GM12878 (cell line): ENCODE measurements at regions not wholly inside any gene's neighbourhood (a gene's known extent, or its start where the extent isn't known, plus 50 kb on each side); places are given as distances from the start of the nearest gene placed in this dataset.

Experiments used
- ATAC-seq: fragments of 200-7000 bp; cut with Tn5 transposase; 3 replicates; pipeline ENCODE4 v1.9.1; 2020; ENCODE audit warnings: mild to moderate bottlenecking, moderate library complexity
- BruUV-seq: library from RNA; stranded (reverse); fragments of 400-500 nt; replicated peaks from 2 replicates; lab custom pipeline; 2021; lab: Mats Ljungman, UMichigan
- CTCF ChIA-PET: fragments of 300-600 bp; sonication (Branson Sonifier 250); formaldehyde crosslinking; extraction: SDS; loops from one replicate; lab custom pipeline; 2021; ENCODE audit warnings: inconsistent platforms; lab: Yijun Ruan, JAX
- POLR2A ChIA-PET: fragments of 350-600 bp; formaldehyde crosslinking; extraction: SDS; loops from one replicate; lab custom pipeline; 2021; ENCODE audit warnings: inconsistent platforms; lab: Charles Lee
- RAD21 ChIA-PET: fragments of 300-600 bp; sonication (Branson Sonifier 250); formaldehyde crosslinking; loops from one replicate; lab custom pipeline; 2023; ENCODE audit warnings: antibody characterized with exemption; ENCODE audit not compliant: unreplicated experiment; lab: Charles Lee
- SMC1A ChIA-PET: fragments of 300-600 bp; sonication (Branson Sonifier 250); formaldehyde crosslinking; loops from one replicate; lab custom pipeline; 2023; ENCODE audit not compliant: unreplicated experiment, uncharacterized antibody; lab: Charles Lee
- DNase-seq: peaks from one replicate; pipeline ENCODE4 v3.0.0-alpha.2; 2011; ENCODE audit warnings: low read depth, low spot score
- FAIRE-seq: peaks from 3 replicates; lab custom pipeline; 2011; peaks lifted over from hg19 to GRCh38; lab: Jason Lieb, UNC
- H2AFZ ChIP-seq: 2 replicates; pipeline ENCODE4 v1.6.0; 2011; ENCODE audit warnings: low read depth, low read length, control low read depth; ENCODE audit not compliant: control insufficient read depth
- H3K27ac ChIP-seq: 2 replicates; pipeline ENCODE4 v1.5.1; 2011; ENCODE audit warnings: control low read depth; ENCODE audit not compliant: control insufficient read depth, insufficient read depth
- H3K27me3 ChIP-seq, 2 experiments: replicated peaks in 1 of 2; 2 replicates each; pipeline versions ENCODE4 v1.6.0 to v1.6.1; 2011; ENCODE audit warnings: low read length in 1 of 2; ENCODE audit not compliant: control insufficient read depth in 2 of 2, insufficient read depth in 2 of 2
- H3K36me3 ChIP-seq, 2 experiments: 2 replicates each; pipeline ENCODE4 v1.5.1; 2011; ENCODE audit warnings: low read length in 1 of 2; ENCODE audit not compliant: control insufficient read depth in 2 of 2, insufficient read depth in 2 of 2
- H3K4me1 ChIP-seq: 2 replicates; pipeline ENCODE4 v1.6.1; 2011; ENCODE audit warnings: mild to moderate bottlenecking, low read length, moderate library complexity, mixed read lengths; ENCODE audit not compliant: control insufficient read depth, insufficient read depth
- H3K4me2 ChIP-seq: 2 replicates; pipeline ENCODE4 v1.6.0; 2011; ENCODE audit warnings: control low read depth; ENCODE audit not compliant: control insufficient read depth, insufficient read depth
- H3K4me3 ChIP-seq: fragments of 200-600 bp; sonication (generic); 2 replicates; pipeline ENCODE4 v1.5.1; 2016
- H3K79me2 ChIP-seq: 2 replicates; pipeline ENCODE4 v1.6.0; 2011; ENCODE audit warnings: low read length; ENCODE audit not compliant: control insufficient read depth, insufficient read depth
- H3K9ac ChIP-seq: 2 replicates; pipeline ENCODE4 v1.8.0; 2011; ENCODE audit warnings: low read length, control low read depth, mixed read lengths; ENCODE audit not compliant: control insufficient read depth, insufficient read depth
- H3K9me3 ChIP-seq: replicated peaks from 3 replicates; pipeline ENCODE4 v1.5.1; 2011; ENCODE audit warnings: mild to moderate bottlenecking, low read length; ENCODE audit not compliant: control insufficient read depth, insufficient read depth
- H4K20me1 ChIP-seq: 2 replicates; pipeline ENCODE4 v1.6.0; 2011; ENCODE audit not compliant: control insufficient read depth, insufficient read depth
- HSF1 ChIP-seq: fragments of 150-350 bp; IDR thresholded peaks from 2 replicates; pipeline ENCODE4 v1.6.1; 2014; ENCODE audit warnings: mild to moderate bottlenecking, low read depth, low read length
- PAX5 ChIP-seq: IDR thresholded peaks from 2 replicates; pipeline ENCODE4 v1.6.1; 2011; ENCODE audit warnings: low read depth, low read length, borderline replicate concordance
- POU2F2 ChIP-seq: IDR thresholded peaks from 3 replicates; pipeline ENCODE4 v1.6.1; 2011; ENCODE audit warnings: low read depth, mild to moderate bottlenecking, low read length, borderline replicate concordance
- SMARCA5 ChIP-seq: fragments of 450-650 bp; IDR thresholded peaks from 2 replicates; pipeline ENCODE4 v1.6.1; 2017; ENCODE audit warnings: mild to moderate bottlenecking
- ZBED1 ChIP-seq: IDR thresholded peaks from 2 replicates; pipeline ENCODE4 v1.6.1; 2016; ENCODE audit warnings: borderline replicate concordance
- in situ Hi-C: fragments of 300-500 bp; cut with MboI; formaldehyde crosslinking; loops from 9 replicates; pipeline ENCODE4 v1.14.3; 2018; ENCODE audit warnings: mixed read lengths
- intact Hi-C: fragments of 100-400 bp; cut with micrococcal nuclease; formaldehyde crosslinking; loops from one replicate; pipeline ENCODE4 v1.14.2; 2022; ENCODE audit not compliant: unreplicated experiment

- TF ChIP-seq SMARCA5 (no peak), ZBED1 (no peak), POU2F2 (no peak)
Measured at GRCh38 chr3:94423578-94423977, 360.7 kb downstream of the NSUN3 start (continued).

GRCh38 chr3:94429517-94429916 lies 366.7 kb downstream of the NSUN3 start:
- RAD21 ChIA-PET: no interaction called here
- POLR2A ChIA-PET: no interaction called here
- no peaks in the 10 kb centered on the region for H3K36me3 ChIP-seq
- no peak overlapping the region for H3K9ac ChIP-seq
- no TSS peak for BruUV-seq
- no peak for DNase-seq
- no peak for FAIRE-seq
- H3K9me3 ChIP-seq: no peaks in the 10 kb centered on the region
- SMC1A ChIA-PET: no interaction called here
- no peak overlapping the region for H2AFZ ChIP-seq
- H3K27ac ChIP-seq: no peak overlapping the region
- TF ChIP-seq PAX5 (no peak), HSF1 (no peak)
- no peaks in the 10 kb centered on the region for H3K4me1 ChIP-seq
- H3K4me2 ChIP-seq: no peak overlapping the region
- CTCF ChIA-PET: no interaction called here
- in situ Hi-C loops (no loop called here), intact Hi-C loops (no loop called here)
- H3K4me3 ChIP-seq: no peak overlapping the region
- H3K79me2 ChIP-seq: no peaks in the 10 kb centered on the region
- no peaks in the 10 kb centered on the region for H4K20me1 ChIP-seq
- no peak for ATAC-seq
- H3K27me3 ChIP-seq: no peaks in the 10 kb centered on the region
